ENCODE measurements at regions not wholly inside any gene's neighbourhood (a gene's known extent, or its start where the extent isn't known, plus 50 kb on each side); places are given as distances from the start of the nearest gene placed in this dataset.

GRCh38 chr5:125408448-125409233, 662.2 kb upstream of the ZNF608 start:
- DNase-seq: no peak

- DNase-seq: no peak
These were observed 662.9 kb upstream of the ZNF608 start for GRCh38 chr5:125409234-125409860.

- DNase-seq: no peak
These were observed 663.6 kb upstream of the ZNF608 start for GRCh38 chr5:125409861-125410536.

GRCh38 chr5:125410537-125411070, 664.2 kb upstream of the ZNF608 start:
- DNase-seq: no peak

GRCh38 chr5:125411071-125411743, 664.8 kb upstream of the ZNF608 start:
- DNase-seq: no peak

- no peak for DNase-seq
These were observed 665.5 kb upstream of the ZNF608 start for GRCh38 chr5:125411744-125412560.

GRCh38 chr5:125412561-125413495, 666.4 kb upstream of the ZNF608 start:
- no peak for DNase-seq

- DNase-seq: no peak
These were observed 667.2 kb upstream of the ZNF608 start for GRCh38 chr5:125413496-125414274.

GRCh38 chr5:125415126-125415525, 668.7 kb upstream of the ZNF608 start:
- DNase-seq: no peak

GRCh38 chr5:125416055-125416454, 669.6 kb upstream of the ZNF608 start:
- no peak for DNase-seq

- DNase-seq: no peak
These were observed 674.6 kb upstream of the ZNF608 start for GRCh38 chr5:125421006-125421405.

GRCh38 chr5:125422342-125422741, 675.9 kb upstream of the ZNF608 start:
- DNase-seq: no peak

- DNase-seq: no peak
These were observed 678.1 kb upstream of the ZNF608 start for GRCh38 chr5:125424402-125425141.

GRCh38 chr5:125429498-125429897, 683.1 kb upstream of the ZNF608 start:
- no peak for DNase-seq

GRCh38 chr5:125433457-125433856, 687.0 kb upstream of the ZNF608 start:
- no peak for DNase-seq

GRCh38 chr5:125439243-125439642, 692.8 kb upstream of the ZNF608 start:
- DNase-seq: no peak

GRCh38 chr5:125440905-125441304, 694.5 kb upstream of the ZNF608 start:
- DNase-seq: no peak

GRCh38 chr5:125446986-125447385, 700.5 kb upstream of the ZNF608 start:
- DNase-seq: no peak

- no peak for DNase-seq
These were observed 704.3 kb upstream of the ZNF608 start for GRCh38 chr5:125450771-125451170.

Measured in effector CD4-positive, alpha-beta T cell (primary cell).